ENCODE measurements at regions not wholly inside any gene's neighbourhood (a gene's known extent, or its start where the extent isn't known, plus 50 kb on each side); places are given as distances from the start of the nearest gene placed in this dataset.
A peak's percentile ranks its signal among the peaks of the same experiment; 100 is the strongest.
"Not testable (repeated sequence)": the region's sequence is repeated elsewhere in the genome, so short reads cannot be mapped to it uniquely, and the experiment has no call there.

- Mint-ChIP-seq H3K27me3 (ENCODE audit: low read depth) (peaks cover 7% of the 10 kb centered on the region), H3K9me3 (ENCODE audit: insufficient read depth) (no peaks in the 10 kb centered on the region), H3K27ac (no peak overlapping the region), H3K36me3 (ENCODE audit: low read depth) (no peaks in the 10 kb centered on the region), H3K4me1 (ENCODE audit: low read depth) (no peaks in the 10 kb centered on the region), H3K4me3 (no peak overlapping the region)
- CTCF ChIA-PET, result interaction anchor here (1.0 kb wide), 1 partner anchor 18 kb away, joined by 4 read pairs; no protein-coding TSS in a partner anchor
- DNase-seq, result no peak
- no peak for ATAC-seq
- POLR2A ChIA-PET, result no interaction called here
Measured at GRCh38 chr1:239958063-239958462, 133.6 kb upstream of the FMN2 start.

- no peak overlapping the region for H3K4me3 Mint-ChIP-seq
- H3K9me3 Mint-ChIP-seq (ENCODE audit: insufficient read depth), result no peaks in the 10 kb centered on the region
- ChIA-PET POLR2A (no interaction called here), CTCF (no interaction called here)
- no peak for DNase-seq
- ATAC-seq, result no peak
- H3K27me3 Mint-ChIP-seq (ENCODE audit: low read depth), result peaks cover 7% of the 10 kb centered on the region
- H3K27ac Mint-ChIP-seq, result no peak overlapping the region
- no peaks in the 10 kb centered on the region for H3K4me1 Mint-ChIP-seq (ENCODE audit: low read depth)
- no peaks in the 10 kb centered on the region for H3K36me3 Mint-ChIP-seq (ENCODE audit: low read depth)
Measured at GRCh38 chr1:239960366-239960765, 131.3 kb upstream of the FMN2 start.

GRCh38 chr1:239963856-239964255 lies 127.8 kb upstream of the FMN2 start:
- no peak overlapping the region for H3K4me3 Mint-ChIP-seq
- H3K4me1 Mint-ChIP-seq (ENCODE audit: low read depth), result no peaks in the 10 kb centered on the region
- ChIA-PET POLR2A (no interaction called here), CTCF (interaction anchor here (1.7 to 1.8 kb wide), 2 partner anchors 12 kb away, joined by 4 to 5 read pairs; no protein-coding TSS in a partner anchor)
- no peaks in the 10 kb centered on the region for H3K36me3 Mint-ChIP-seq (ENCODE audit: low read depth)
- no peaks in the 10 kb centered on the region for H3K9me3 Mint-ChIP-seq (ENCODE audit: insufficient read depth)
- DNase-seq, result no peak
- H3K27me3 Mint-ChIP-seq (ENCODE audit: low read depth), result peaks cover 4% of the 10 kb centered on the region
- ATAC-seq, result no peak
- no peak overlapping the region for H3K27ac Mint-ChIP-seq

GRCh38 chr1:239976130-239976968 lies 115.3 kb upstream of the FMN2 start:
- no peak overlapping the region for H3K4me3 Mint-ChIP-seq
- peak; percentile 63 for DNase-seq
- H3K4me1 Mint-ChIP-seq (ENCODE audit: low read depth), result no peaks in the 10 kb centered on the region
- H3K9me3 Mint-ChIP-seq (ENCODE audit: insufficient read depth), result peaks cover 15% of the 10 kb centered on the region
- ChIA-PET POLR2A (no interaction called here), CTCF (interaction anchor here (0.9 to 1.0 kb wide), 5 partner anchors 13 to 28 kb away, joined by 3 to 4 read pairs (median 4); no protein-coding TSS in a partner anchor)
- H3K36me3 Mint-ChIP-seq (ENCODE audit: low read depth), result no peaks in the 10 kb centered on the region
- no peak overlapping the region for H3K27ac Mint-ChIP-seq
- no peaks in the 10 kb centered on the region for H3K27me3 Mint-ChIP-seq (ENCODE audit: low read depth)
- ATAC-seq, result no peak

- Mint-ChIP-seq H3K27ac (no peak overlapping the region), H3K4me1 (ENCODE audit: low read depth) (no peaks in the 10 kb centered on the region), H3K27me3 (ENCODE audit: low read depth) (no peaks in the 10 kb centered on the region), H3K4me3 (no peak overlapping the region), H3K36me3 (ENCODE audit: low read depth) (no peaks in the 10 kb centered on the region), H3K9me3 (ENCODE audit: insufficient read depth) (peaks cover 15% of the 10 kb centered on the region)
- ATAC-seq (no peak), DNase-seq (no peak)
- ChIA-PET CTCF (interaction anchor here (1.0 kb wide), 1 partner anchor 9 kb away, joined by 3 read pairs; no protein-coding TSS in a partner anchor), POLR2A (no interaction called here)
Measured at GRCh38 chr1:239977416-239977815, 114.3 kb upstream of the FMN2 start.

- ATAC-seq (no peak), DNase-seq (no peak)
- Mint-ChIP-seq H3K27ac (no peak overlapping the region), H3K36me3 (ENCODE audit: low read depth) (no peaks in the 10 kb centered on the region), H3K27me3 (ENCODE audit: low read depth) (no peaks in the 10 kb centered on the region), H3K4me3 (no peak overlapping the region), H3K9me3 (ENCODE audit: insufficient read depth) (peaks cover 20% of the 10 kb centered on the region), H3K4me1 (ENCODE audit: low read depth) (no peaks in the 10 kb centered on the region)
- ChIA-PET POLR2A (no interaction called here), CTCF (no interaction called here)
Measured at GRCh38 chr1:239979456-239979855, 112.2 kb upstream of the FMN2 start.

- no peak overlapping the region for H3K27ac Mint-ChIP-seq
- CTCF ChIA-PET, result interaction anchor here (1.3 kb wide), 1 partner anchor 31 kb away, joined by 3 read pairs; no protein-coding TSS in a partner anchor
Measured at GRCh38 chr1:239982762-239983161, 108.9 kb upstream of the FMN2 start.

GRCh38 chr1:239985044-239985443 lies 106.6 kb upstream of the FMN2 start:
- no peaks in the 10 kb centered on the region for H3K4me1 Mint-ChIP-seq (ENCODE audit: low read depth)
- CTCF ChIA-PET, result no interaction called here

More at GRCh38 chr1:239982762-239983161, 108.9 kb upstream of the FMN2 start:
- no peaks in the 10 kb centered on the region for H3K27me3 Mint-ChIP-seq (ENCODE audit: low read depth)
- POLR2A ChIA-PET, result no interaction called here
- no peak for ATAC-seq
- peaks cover 33% of the 10 kb centered on the region for H3K9me3 Mint-ChIP-seq (ENCODE audit: insufficient read depth)
- no peaks in the 10 kb centered on the region for H3K4me1 Mint-ChIP-seq (ENCODE audit: low read depth)
- H3K4me3 Mint-ChIP-seq, result no peak overlapping the region
- no peaks in the 10 kb centered on the region for H3K36me3 Mint-ChIP-seq (ENCODE audit: low read depth)
- DNase-seq, result no peak

GRCh38 chr1:239987103-239987745 lies 104.5 kb upstream of the FMN2 start:
- H3K4me1 Mint-ChIP-seq (ENCODE audit: low read depth), result no peaks in the 10 kb centered on the region
- no peaks in the 10 kb centered on the region for H3K36me3 Mint-ChIP-seq (ENCODE audit: low read depth)
- POLR2A ChIA-PET, result no interaction called here
- no peaks in the 10 kb centered on the region for H3K27me3 Mint-ChIP-seq (ENCODE audit: low read depth)
- DNase-seq (peak; percentile 44), ATAC-seq (no peak)
- H3K27ac Mint-ChIP-seq, result no peak overlapping the region
- no peak overlapping the region for H3K4me3 Mint-ChIP-seq
- CTCF ChIA-PET, result interaction anchor here (0.8 to 1.0 kb wide), 2 partner anchors 10 to 35 kb away, joined by 3 to 4 read pairs; no protein-coding TSS in a partner anchor
- H3K9me3 Mint-ChIP-seq (ENCODE audit: insufficient read depth), result peaks cover 18% of the 10 kb centered on the region

More at GRCh38 chr1:239985044-239985443, 106.6 kb upstream of the FMN2 start:
- ATAC-seq (no peak), DNase-seq (no peak)
- no peak overlapping the region for H3K27ac Mint-ChIP-seq
- no peak overlapping the region for H3K4me3 Mint-ChIP-seq
- POLR2A ChIA-PET, result no interaction called here
- H3K36me3 Mint-ChIP-seq (ENCODE audit: low read depth), result no peaks in the 10 kb centered on the region
- H3K27me3 Mint-ChIP-seq (ENCODE audit: low read depth), result no peaks in the 10 kb centered on the region
- H3K9me3 Mint-ChIP-seq (ENCODE audit: insufficient read depth), result peaks cover 22% of the 10 kb centered on the region

- no peak for DNase-seq
- H3K27ac Mint-ChIP-seq, result no peak overlapping the region
- ATAC-seq, result no peak
- ChIA-PET CTCF (no interaction called here), POLR2A (no interaction called here)
- H3K9me3 Mint-ChIP-seq (ENCODE audit: insufficient read depth), result peaks cover 13% of the 10 kb centered on the region
- H3K36me3 Mint-ChIP-seq (ENCODE audit: low read depth), result no peaks in the 10 kb centered on the region
- H3K4me3 Mint-ChIP-seq, result no peak overlapping the region
- no peaks in the 10 kb centered on the region for H3K4me1 Mint-ChIP-seq (ENCODE audit: low read depth)
- H3K27me3 Mint-ChIP-seq (ENCODE audit: low read depth), result peaks cover 2% of the 10 kb centered on the region
Measured at GRCh38 chr1:239989990-239990389, 101.7 kb upstream of the FMN2 start.

GRCh38 chr1:239992566-239992965 lies 99.1 kb upstream of the FMN2 start:
- POLR2A ChIA-PET; H3K4me1 Mint-ChIP-seq (ENCODE audit: low read depth); DNase-seq; H3K9me3 Mint-ChIP-seq (ENCODE audit: insufficient read depth); ATAC-seq; CTCF ChIA-PET; H3K36me3 Mint-ChIP-seq (ENCODE audit: low read depth); H3K27ac Mint-ChIP-seq; H3K4me3 Mint-ChIP-seq: not testable (repeated sequence)
- peaks cover 16% of the 10 kb centered on the region for H3K27me3 Mint-ChIP-seq (ENCODE audit: low read depth)

- no peaks in the 10 kb centered on the region for H3K36me3 Mint-ChIP-seq (ENCODE audit: low read depth)
- peaks cover 19% of the 10 kb centered on the region for H3K27me3 Mint-ChIP-seq (ENCODE audit: low read depth)
- no peak for ATAC-seq
- peaks cover 2% of the 10 kb centered on the region for H3K4me1 Mint-ChIP-seq (ENCODE audit: low read depth)
- no peak for DNase-seq
- POLR2A ChIA-PET, result no interaction called here
- no peaks in the 10 kb centered on the region for H3K9me3 Mint-ChIP-seq (ENCODE audit: insufficient read depth)
- no peak overlapping the region for H3K4me3 Mint-ChIP-seq
- CTCF ChIA-PET, result no interaction called here
- no peak overlapping the region for H3K27ac Mint-ChIP-seq
Measured at GRCh38 chr1:239993366-239993765, 98.3 kb upstream of the FMN2 start.
